Type B pancreatic cell (in vitro differentiated cells): ENCODE measurements at regions not wholly inside any gene's neighbourhood (a gene's known extent, or its start where the extent isn't known, plus 50 kb on each side); places are given as distances from the start of the nearest gene placed in this dataset.

Experiments used
- DNase-seq: peaks from one replicate; pipeline ENCODE4 v3.0.0; 2021; ENCODE audit warnings: mixed read lengths; ENCODE audit not compliant: unreplicated experiment; ENCODE audit errors: extremely low spot score
- H3K27ac Mint-ChIP-seq: 2 replicates; pipeline ENCODE4 v1.8.0; 2021; ENCODE audit warnings: mild to moderate bottlenecking, mixed read lengths
- H3K27me3 Mint-ChIP-seq: 2 replicates; pipeline ENCODE4 v1.8.0; 2021; ENCODE audit warnings: mixed read lengths
- H3K36me3 Mint-ChIP-seq: 2 replicates; pipeline ENCODE4 v1.8.0; 2021; ENCODE audit warnings: mixed read lengths
- H3K4me1 Mint-ChIP-seq: one replicate; pipeline ENCODE4 v1.8.0; 2021; ENCODE audit warnings: mixed read lengths; ENCODE audit not compliant: unreplicated experiment
- H3K4me3 Mint-ChIP-seq: 2 replicates; pipeline ENCODE4 v1.8.0; 2021; ENCODE audit warnings: mild to moderate bottlenecking, mixed read lengths
- H3K9me3 Mint-ChIP-seq: 2 replicates; pipeline ENCODE4 v1.8.0; 2021; ENCODE audit warnings: mixed read lengths
- TF ChIP-seq, protein P1 (sequence below): fragments of 200-600 bp; sonication (generic); conservative IDR thresholded peaks from 2 replicates; pipeline ENCODE4 v1.5.0; 2021; ENCODE audit warnings: antibody characterized with exemption, mild to moderate bottlenecking

DNA sequence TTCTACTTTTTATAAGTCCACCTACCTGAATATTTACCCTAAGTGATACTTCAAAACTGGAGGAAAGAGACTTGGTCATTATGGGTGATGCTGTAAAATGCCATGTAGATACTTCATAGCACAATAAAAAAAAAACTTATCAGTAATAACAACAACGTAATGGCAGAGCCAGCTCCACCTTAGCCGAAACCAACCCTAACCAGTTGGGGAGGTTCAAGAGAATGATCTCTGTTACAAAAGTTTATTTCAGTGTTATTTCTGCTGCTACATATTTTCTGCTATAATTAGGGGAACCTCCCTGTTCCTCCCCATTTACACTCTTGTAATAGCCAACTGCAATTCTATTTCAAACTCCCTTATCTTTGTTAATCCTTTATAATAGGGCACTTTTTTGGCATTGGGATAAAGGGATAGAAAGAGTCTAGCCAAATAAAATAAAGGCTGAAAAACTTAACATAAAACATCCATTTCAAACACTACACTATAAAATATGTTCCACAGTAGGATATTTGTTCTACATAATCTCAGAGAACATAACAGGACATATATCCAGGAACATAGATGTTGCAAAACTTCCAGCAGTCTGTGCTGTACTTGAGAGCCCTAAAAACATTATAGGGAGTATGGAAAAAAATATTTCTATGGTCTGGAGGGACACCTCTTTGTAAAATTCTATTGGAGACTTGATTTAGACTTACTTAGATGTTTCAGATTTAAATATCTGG is 138.7 kb upstream of the POF1B start:
- DNase-seq, result no peak
- TF ChIP-seq, protein P1, sequence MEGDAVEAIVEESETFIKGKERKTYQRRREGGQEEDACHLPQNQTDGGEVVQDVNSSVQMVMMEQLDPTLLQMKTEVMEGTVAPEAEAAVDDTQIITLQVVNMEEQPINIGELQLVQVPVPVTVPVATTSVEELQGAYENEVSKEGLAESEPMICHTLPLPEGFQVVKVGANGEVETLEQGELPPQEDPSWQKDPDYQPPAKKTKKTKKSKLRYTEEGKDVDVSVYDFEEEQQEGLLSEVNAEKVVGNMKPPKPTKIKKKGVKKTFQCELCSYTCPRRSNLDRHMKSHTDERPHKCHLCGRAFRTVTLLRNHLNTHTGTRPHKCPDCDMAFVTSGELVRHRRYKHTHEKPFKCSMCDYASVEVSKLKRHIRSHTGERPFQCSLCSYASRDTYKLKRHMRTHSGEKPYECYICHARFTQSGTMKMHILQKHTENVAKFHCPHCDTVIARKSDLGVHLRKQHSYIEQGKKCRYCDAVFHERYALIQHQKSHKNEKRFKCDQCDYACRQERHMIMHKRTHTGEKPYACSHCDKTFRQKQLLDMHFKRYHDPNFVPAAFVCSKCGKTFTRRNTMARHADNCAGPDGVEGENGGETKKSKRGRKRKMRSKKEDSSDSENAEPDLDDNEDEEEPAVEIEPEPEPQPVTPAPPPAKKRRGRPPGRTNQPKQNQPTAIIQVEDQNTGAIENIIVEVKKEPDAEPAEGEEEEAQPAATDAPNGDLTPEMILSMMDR, result no peak
- H3K27ac Mint-ChIP-seq, result no peak overlapping the region
- H3K9me3 Mint-ChIP-seq, result no peaks in the 10 kb centered on the region
- no peak overlapping the region for H3K4me3 Mint-ChIP-seq
- H3K27me3 Mint-ChIP-seq, result no peaks in the 10 kb centered on the region
- H3K36me3 Mint-ChIP-seq, result no peaks in the 10 kb centered on the region
- H3K4me1 Mint-ChIP-seq, result no peaks in the 10 kb centered on the region

DNA sequence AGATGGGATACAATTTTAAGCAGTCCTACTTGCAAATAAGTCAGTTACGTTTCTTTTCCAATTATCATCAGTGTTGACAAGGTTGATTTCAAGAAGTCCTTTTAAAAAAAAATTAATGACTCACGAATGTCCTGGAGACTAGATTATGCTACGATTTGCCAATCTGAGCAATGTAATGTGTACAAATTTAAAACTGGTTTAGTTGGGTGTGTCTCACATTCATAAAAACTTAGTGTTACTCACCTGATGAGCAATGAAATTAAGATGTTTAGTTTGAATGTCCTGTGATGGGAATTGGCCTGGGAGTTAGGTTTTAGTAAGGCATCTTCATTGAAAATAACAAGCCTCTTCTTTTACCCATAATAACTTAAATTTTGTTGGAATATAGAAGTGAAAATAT is 136.7 kb upstream of the POF1B start:
- no peak overlapping the region for H3K4me3 Mint-ChIP-seq
- TF ChIP-seq, protein P1, result no peak
- no peaks in the 10 kb centered on the region for H3K4me1 Mint-ChIP-seq
- no peaks in the 10 kb centered on the region for H3K36me3 Mint-ChIP-seq
- no peak for DNase-seq
- H3K27ac Mint-ChIP-seq, result no peak overlapping the region
- no peaks in the 10 kb centered on the region for H3K9me3 Mint-ChIP-seq
- H3K27me3 Mint-ChIP-seq, result no peaks in the 10 kb centered on the region

DNA sequence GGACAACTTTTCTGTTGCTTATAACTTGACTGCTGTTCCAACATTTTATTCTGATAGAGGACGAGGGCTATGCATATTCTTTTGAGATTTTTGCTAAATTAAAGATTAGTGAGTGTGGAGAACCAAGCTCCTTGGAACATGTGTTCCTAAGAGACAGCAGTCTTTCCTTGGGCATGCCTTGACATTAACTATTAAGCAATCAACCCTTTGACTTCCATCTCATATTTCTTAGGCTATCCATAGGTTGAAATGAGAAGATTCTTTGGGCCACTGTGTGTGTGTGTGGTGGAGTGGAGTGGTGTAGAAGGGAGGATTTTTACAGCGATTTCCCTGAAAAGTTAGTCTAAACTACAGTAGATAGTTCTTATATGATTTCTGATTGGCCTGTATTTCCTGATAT is 127.4 kb upstream of the POF1B start:
- Mint-ChIP-seq H3K27ac (no peak overlapping the region), H3K4me1 (no peaks in the 10 kb centered on the region), H3K4me3 (no peak overlapping the region), H3K27me3 (no peaks in the 10 kb centered on the region), H3K36me3 (no peaks in the 10 kb centered on the region), H3K9me3 (peaks cover 8% of the 10 kb centered on the region)
- TF ChIP-seq, protein P1, result no peak
- no peak for DNase-seq

- peaks cover 8% of the 10 kb centered on the region for H3K9me3 Mint-ChIP-seq
- TF ChIP-seq, protein P1, result no peak
- H3K4me1 Mint-ChIP-seq, result no peaks in the 10 kb centered on the region
- no peak overlapping the region for H3K4me3 Mint-ChIP-seq
- no peaks in the 10 kb centered on the region for H3K36me3 Mint-ChIP-seq
- H3K27ac Mint-ChIP-seq, result no peak overlapping the region
- H3K27me3 Mint-ChIP-seq, result no peaks in the 10 kb centered on the region
- DNase-seq, result no peak
These were observed 126.3 kb upstream of the POF1B start for GRCh38 chrX:85505801-85506200.

- no peak for DNase-seq
- TF ChIP-seq, protein P1, result no peak
- H3K27ac Mint-ChIP-seq, result no peak overlapping the region
- H3K36me3 Mint-ChIP-seq, result no peaks in the 10 kb centered on the region
- no peak overlapping the region for H3K4me3 Mint-ChIP-seq
- peaks cover 8% of the 10 kb centered on the region for H3K9me3 Mint-ChIP-seq
- H3K4me1 Mint-ChIP-seq, result no peaks in the 10 kb centered on the region
- H3K27me3 Mint-ChIP-seq, result no peaks in the 10 kb centered on the region
These were observed 124.9 kb upstream of the POF1B start for GRCh38 chrX:85504381-85504780.
